Lung (tissue), 11 donors: ENCODE measurements at regions not wholly inside any gene's neighbourhood (a gene's known extent, or its start where the extent isn't known, plus 50 kb on each side); places are given as distances from the start of the nearest gene placed in this dataset.

Experiments used
- ATAC-seq: fragments of 200-7000 bp; cut with Tn5 transposase; one replicate; pipeline ENCODE4 v1.9.1; 2020; ENCODE audit warnings: moderate number of reproducible peaks; ENCODE audit not compliant: insufficient read depth, low FRiP score
- DNase-seq, 3 donors: peaks; one replicate each; pipeline ENCODE4 v3.0.0-alpha.2; 2013 to 2017
- H3K27ac ChIP-seq, 2 donors: one replicate each; pipeline ENCODE4 v1.5.1; 2013; ENCODE audit warnings: mild to moderate bottlenecking in 2 of 2, moderate library complexity in 2 of 2, control low read depth in 1 of 2, inconsistent platforms in 1 of 2, low read depth in 1 of 2, low read length in 1 of 2
- H3K27me3 ChIP-seq, 3 donors: one replicate each; pipeline ENCODE4 v1.5.1; 2013; ENCODE audit warnings: low read length in 2 of 3; ENCODE audit not compliant: control insufficient read depth in 3 of 3, insufficient read depth in 3 of 3
- H3K36me3 ChIP-seq, 4 donors: one replicate each; pipeline ENCODE4 v1.5.1; 2013; ENCODE audit warnings: low read length in 4 of 4, mild to moderate bottlenecking in 1 of 4, moderate library complexity in 1 of 4; ENCODE audit not compliant: control insufficient read depth in 4 of 4, insufficient read depth in 4 of 4
- H3K4me1 ChIP-seq, 5 donors: one replicate each; pipeline ENCODE4 v1.5.1; 2013; ENCODE audit warnings: low read length in 5 of 5, mild to moderate bottlenecking in 2 of 5, moderate library complexity in 1 of 5; ENCODE audit not compliant: control insufficient read depth in 5 of 5, insufficient read depth in 5 of 5
- H3K4me3 ChIP-seq: one replicate; pipeline ENCODE4 v1.5.1; 2013; ENCODE audit warnings: mild to moderate bottlenecking, control low read depth, moderate library complexity
- H3K9ac ChIP-seq, 2 donors: one replicate each; pipeline ENCODE4 v1.5.1; 2013; ENCODE audit warnings: low read length in 2 of 2, control low read depth in 1 of 2; ENCODE audit not compliant: insufficient read depth in 1 of 2
- H3K9me3 ChIP-seq, 4 donors: one replicate each; pipeline ENCODE4 v1.5.1; 2013; ENCODE audit warnings: low read length in 3 of 4, mild to moderate bottlenecking in 1 of 4, moderate library complexity in 1 of 4; ENCODE audit not compliant: control insufficient read depth in 4 of 4, insufficient read depth in 3 of 4
- WGBS, 2 donors: extraction: QIAGEN DNeasy Blood & Tissue Kit; methylation state at CpG; one replicate each; pipeline ENCODE4 v1.1.7; 2013; 5-methylcytosine and 5-hydroxymethylcytosine counted together
- TF ChIP-seq, protein P1 (sequence below): IDR thresholded peaks from 2 replicates; pipeline ENCODE4 v1.5.1; 2012; ENCODE audit warnings: mild to moderate bottlenecking; ENCODE audit errors: control extremely low read depth, extremely low read depth
- donor health status: control.
- donor health status: control.
- donor health status: Bipolar disorder and iron deficiency.
- donor health status: healthy.
- donor health status: DM: yes; HTN: yes; CAD: no.

DNA sequence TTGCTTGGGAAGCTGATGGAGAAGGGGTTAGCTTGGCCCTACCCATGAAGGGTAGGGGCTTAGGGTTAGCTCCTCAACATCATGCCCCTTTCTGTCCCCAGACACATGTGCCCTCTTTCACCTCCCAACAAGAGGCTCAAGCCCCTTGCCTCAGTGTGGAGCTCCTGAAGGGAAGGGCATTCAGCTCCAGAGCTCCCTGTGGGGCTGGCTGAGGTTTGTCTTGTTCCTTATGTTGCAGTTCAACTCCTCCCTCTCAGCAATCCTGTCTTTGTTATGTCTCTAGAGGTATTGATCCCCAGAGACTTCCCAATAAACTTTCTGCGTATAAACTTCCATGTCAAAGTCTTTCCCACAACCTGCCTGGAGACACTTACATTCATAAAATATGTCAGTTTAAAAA is 252.2 kb upstream of the SP4 start:
- no peaks in the 10 kb centered on the region for H3K9me3 ChIP-seq
- DNase-seq (no peak), ATAC-seq (no peak)
- H3K9ac ChIP-seq: no peak overlapping the region
- no peaks in the 10 kb centered on the region for H3K36me3 ChIP-seq
- no peaks in the 10 kb centered on the region for H3K4me1 ChIP-seq
- peaks cover 0 to 35% (median 6%) of the 10 kb centered on the region in 3 donors for H3K27me3 ChIP-seq
- no peak overlapping the region for H3K4me3 ChIP-seq
- no peak overlapping the region for H3K27ac ChIP-seq
- WGBS, 2 donors: 81 to 91% methylated on average over 1 of the region's 1 CpG
- TF ChIP-seq, protein P1, sequence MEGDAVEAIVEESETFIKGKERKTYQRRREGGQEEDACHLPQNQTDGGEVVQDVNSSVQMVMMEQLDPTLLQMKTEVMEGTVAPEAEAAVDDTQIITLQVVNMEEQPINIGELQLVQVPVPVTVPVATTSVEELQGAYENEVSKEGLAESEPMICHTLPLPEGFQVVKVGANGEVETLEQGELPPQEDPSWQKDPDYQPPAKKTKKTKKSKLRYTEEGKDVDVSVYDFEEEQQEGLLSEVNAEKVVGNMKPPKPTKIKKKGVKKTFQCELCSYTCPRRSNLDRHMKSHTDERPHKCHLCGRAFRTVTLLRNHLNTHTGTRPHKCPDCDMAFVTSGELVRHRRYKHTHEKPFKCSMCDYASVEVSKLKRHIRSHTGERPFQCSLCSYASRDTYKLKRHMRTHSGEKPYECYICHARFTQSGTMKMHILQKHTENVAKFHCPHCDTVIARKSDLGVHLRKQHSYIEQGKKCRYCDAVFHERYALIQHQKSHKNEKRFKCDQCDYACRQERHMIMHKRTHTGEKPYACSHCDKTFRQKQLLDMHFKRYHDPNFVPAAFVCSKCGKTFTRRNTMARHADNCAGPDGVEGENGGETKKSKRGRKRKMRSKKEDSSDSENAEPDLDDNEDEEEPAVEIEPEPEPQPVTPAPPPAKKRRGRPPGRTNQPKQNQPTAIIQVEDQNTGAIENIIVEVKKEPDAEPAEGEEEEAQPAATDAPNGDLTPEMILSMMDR: no peak

DNA sequence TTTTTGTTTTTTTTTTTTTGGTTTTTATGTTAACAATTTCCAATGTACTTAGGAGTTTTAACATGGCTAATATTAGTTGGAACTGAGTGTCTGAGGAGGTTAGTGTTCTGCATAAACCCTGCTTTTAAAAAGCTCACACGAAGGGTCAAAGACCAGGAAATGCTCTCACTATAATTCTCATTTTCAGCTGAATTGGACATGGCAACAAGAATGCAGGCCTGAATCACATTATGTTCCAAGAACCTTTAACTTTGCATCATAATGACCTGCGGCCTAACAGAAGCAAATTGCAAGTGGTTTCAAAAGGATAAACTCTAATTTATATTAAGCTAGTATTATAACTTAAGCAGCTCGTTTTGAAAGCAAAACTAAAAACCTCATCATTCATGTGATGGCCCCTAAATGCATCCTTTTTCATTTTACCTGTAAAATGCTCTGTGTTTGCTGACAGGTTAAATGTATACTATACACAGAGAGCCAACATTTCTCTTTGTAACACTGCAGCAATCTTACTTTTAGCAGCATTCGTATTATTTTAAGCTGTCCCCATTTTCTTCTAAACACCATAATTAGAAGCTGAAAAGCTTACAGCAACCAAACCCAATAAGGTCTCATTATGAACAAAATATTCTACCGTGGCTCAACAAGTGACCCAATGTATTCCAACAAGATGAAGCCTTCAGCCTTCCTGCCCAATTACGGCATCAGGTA is 242.8 kb upstream of the SP4 start:
- no peaks in the 10 kb centered on the region for H3K4me1 ChIP-seq
- TF ChIP-seq, protein P1: no peak
- ATAC-seq (no peak), DNase-seq (no peak)
- H3K9ac ChIP-seq: no peak overlapping the region
- H3K36me3 ChIP-seq: no peaks in the 10 kb centered on the region
- no peaks in the 10 kb centered on the region for H3K9me3 ChIP-seq
- no peak overlapping the region for H3K27ac ChIP-seq
- no peaks in the 10 kb centered on the region for H3K27me3 ChIP-seq
- no peak overlapping the region for H3K4me3 ChIP-seq
- 58 to 71% methylated on average over 6 of the region's 6 CpGs for whole genome bisulfite sequencing, 2 donors

DNA sequence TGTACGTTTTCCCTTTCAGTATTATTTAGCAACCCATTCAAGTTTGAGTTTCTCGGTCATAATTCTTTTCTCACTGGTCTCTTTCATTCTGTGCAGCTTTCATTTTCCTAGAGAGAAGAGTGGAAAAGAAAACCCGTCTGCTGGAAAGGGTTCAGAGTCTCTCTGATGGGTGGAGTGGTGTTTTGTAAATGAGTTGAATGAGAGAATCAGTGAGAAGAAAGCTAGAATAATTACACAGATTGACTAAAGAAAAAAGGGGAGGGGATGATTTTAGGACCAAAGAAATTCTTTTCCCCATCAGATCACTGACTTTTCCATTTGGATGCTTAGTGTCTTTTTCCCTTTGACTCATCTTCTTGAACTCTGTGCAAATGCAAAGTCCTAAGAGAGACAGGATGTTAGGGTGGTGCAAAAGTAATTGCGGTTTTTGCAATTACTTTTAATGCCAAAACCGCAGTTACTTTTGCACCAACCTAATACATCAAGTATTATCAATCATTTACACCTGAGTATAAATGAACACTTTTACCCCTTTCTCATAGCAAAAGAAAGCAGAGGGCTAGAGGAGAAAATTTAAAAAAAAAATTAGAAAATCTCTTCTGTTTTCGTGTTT is 242.1 kb upstream of the SP4 start:
- DNase-seq (no peak), ATAC-seq (no peak)
- Histone ChIP-seq H3K4me1 (no peaks in the 10 kb centered on the region), H3K4me3 (no peak overlapping the region), H3K27ac (no peak overlapping the region), H3K36me3 (no peaks in the 10 kb centered on the region), H3K9ac (no peak overlapping the region), H3K9me3 (no peaks in the 10 kb centered on the region), H3K27me3 (no peaks in the 10 kb centered on the region)
- WGBS, 2 donors: 82 to 90% methylated on average over 6 of the region's 6 CpGs
- TF ChIP-seq, protein P1: no peak
